ENCODE measurements at regions not wholly inside any gene's neighbourhood (a gene's known extent, or its start where the extent isn't known, plus 50 kb on each side); places are given as distances from the start of the nearest gene placed in this dataset.

GRCh38 chr5:74390306-74390637 lies 250.3 kb downstream of the ENC1 start:
- no peak overlapping the region for H3K4me2 ChIP-seq (ENCODE audit: low read length)
- no peaks in the 10 kb centered on the region for H3K36me3 ChIP-seq (ENCODE audit: insufficient read depth, low read length)
- H3K9ac ChIP-seq (ENCODE audit: low read length) = no peak overlapping the region
- no peaks in the 10 kb centered on the region for H3K9me2 ChIP-seq (ENCODE audit: insufficient read depth, low read length)
- H3K79me2 ChIP-seq (replicated peaks; ENCODE audit: insufficient read depth, low read length) = no peaks in the 10 kb centered on the region
- H3K9me3 ChIP-seq (ENCODE audit: low read length) = no peaks in the 10 kb centered on the region
- no peaks in the 10 kb centered on the region for H3F3A ChIP-seq (ENCODE audit: insufficient read depth, low read length, poor library complexity, severe bottlenecking)
- no peaks in the 10 kb centered on the region for H4K20me1 ChIP-seq (ENCODE audit: insufficient read depth)
- TF ChIP-seq EZH2 (IDR thresholded peaks at IDR 0.05; ENCODE audit: borderline replicate concordance, insufficient read depth, low read length, poor library complexity, severe bottlenecking) (no peak), SMC3 (conservative IDR thresholded peaks at IDR 0.05; ENCODE audit: poor library complexity) (no peak), CTCF (IDR thresholded peaks at IDR 0.05; ENCODE audit: poor library complexity, severe bottlenecking) (no peak), RAD21 (conservative IDR thresholded peaks at IDR 0.05) (no peak), MXI1 (conservative IDR thresholded peaks at IDR 0.05; ENCODE audit: poor library complexity, severe bottlenecking) (no peak), POLR2AphosphoS5 (IDR thresholded peaks at IDR 0.05) (no peak), TAF1 (IDR thresholded peaks at IDR 0.05; ENCODE audit: low read depth) (no peak), REST (IDR thresholded peaks at IDR 0.05; ENCODE audit: borderline replicate concordance) (no peak), EP300 (conservative IDR thresholded peaks at IDR 0.05; ENCODE audit: poor library complexity, severe bottlenecking) (no peak)
- H3K27me3 ChIP-seq (ENCODE audit: insufficient read depth, low read depth, low read length) = no peaks in the 10 kb centered on the region
- no peak overlapping the region for H3K27ac ChIP-seq (ENCODE audit: low read length)
- H2AFZ ChIP-seq (ENCODE audit: low read depth, low read length) = no peak overlapping the region
- no peak overlapping the region for H3K4me3 ChIP-seq (ENCODE audit: low read length)

- H2AFZ ChIP-seq (ENCODE audit: low read depth, low read length) = no peak overlapping the region
Observed at GRCh38 chr5:74389531-74390305, 250.8 kb downstream of the ENC1 start.

More at GRCh38 chr5:74389531-74390305, 250.8 kb downstream of the ENC1 start:
- no peak overlapping the region for H3K4me2 ChIP-seq (ENCODE audit: low read length)
- H3K27me3 ChIP-seq (ENCODE audit: insufficient read depth, low read depth, low read length) = no peaks in the 10 kb centered on the region
- TF ChIP-seq MXI1 (conservative IDR thresholded peaks at IDR 0.05; ENCODE audit: poor library complexity, severe bottlenecking) (no peak), RAD21 (conservative IDR thresholded peaks at IDR 0.05) (no peak), EZH2 (IDR thresholded peaks at IDR 0.05; ENCODE audit: borderline replicate concordance, insufficient read depth, low read length, poor library complexity, severe bottlenecking) (no peak), POLR2AphosphoS5 (IDR thresholded peaks at IDR 0.05) (no peak), SMC3 (conservative IDR thresholded peaks at IDR 0.05; ENCODE audit: poor library complexity) (no peak), EP300 (conservative IDR thresholded peaks at IDR 0.05; ENCODE audit: poor library complexity, severe bottlenecking) (no peak), CTCF (IDR thresholded peaks at IDR 0.05; ENCODE audit: poor library complexity, severe bottlenecking) (no peak), TAF1 (IDR thresholded peaks at IDR 0.05; ENCODE audit: low read depth) (no peak), REST (IDR thresholded peaks at IDR 0.05; ENCODE audit: borderline replicate concordance) (no peak)
- H3K79me2 ChIP-seq (replicated peaks; ENCODE audit: insufficient read depth, low read length) = no peaks in the 10 kb centered on the region
- H3K9me3 ChIP-seq (ENCODE audit: low read length) = no peaks in the 10 kb centered on the region
- H4K20me1 ChIP-seq (ENCODE audit: insufficient read depth) = no peaks in the 10 kb centered on the region
- no peaks in the 10 kb centered on the region for H3K36me3 ChIP-seq (ENCODE audit: insufficient read depth, low read length)
- H3K9me2 ChIP-seq (ENCODE audit: insufficient read depth, low read length) = no peaks in the 10 kb centered on the region
- no peak overlapping the region for H3K9ac ChIP-seq (ENCODE audit: low read length)
- H3F3A ChIP-seq (ENCODE audit: insufficient read depth, low read length, poor library complexity, severe bottlenecking) = no peaks in the 10 kb centered on the region
- H3K27ac ChIP-seq (ENCODE audit: low read length) = no peak overlapping the region
- no peak overlapping the region for H3K4me3 ChIP-seq (ENCODE audit: low read length)
